B cell (primary cell): ENCODE measurements at regions not wholly inside any gene's neighbourhood (a gene's known extent, or its start where the extent isn't known, plus 50 kb on each side); places are given as distances from the start of the nearest gene placed in this dataset.

ENCODE experiments used
- ATAC-seq: fragments of 200-7000 bp; cut with Tn5 transposase; one replicate; pipeline ENCODE4 v1.10.0; 2021; ENCODE audit warnings: low read depth, mild to moderate bottlenecking, moderate number of reproducible peaks, moderate library complexity
- CTCF ChIA-PET: fragments of 350-600 bp; sonication (Branson Sonifier 250); formaldehyde crosslinking; loops from one replicate; lab custom pipeline; 2021; ENCODE audit warnings: antibody characterized with exemption, inconsistent platforms; lab: Charles Lee
- POLR2A ChIA-PET: fragments of 350-600 bp; sonication (Branson Sonifier 250); formaldehyde crosslinking; loops from one replicate; lab custom pipeline; 2021; ENCODE audit warnings: antibody characterized with exemption; lab: Charles Lee
- DNase-seq: peaks from one replicate; pipeline ENCODE4 v3.0.0; 2013
- H2AFZ ChIP-seq: 2 replicates; pipeline ENCODE4 v1.6.1; 2012; ENCODE audit warnings: mild to moderate bottlenecking, low read depth, low read length; ENCODE audit not compliant: insufficient read depth, poor library complexity, severe bottlenecking
- H3K27ac ChIP-seq, 2 donors: 1 replicate in 1 of 2; 2 replicates in 1 of 2; pipeline ENCODE4 v1.5.1; 2012 to 2013; ENCODE audit warnings: low read length in 2 of 2, mild to moderate bottlenecking in 2 of 2, moderate library complexity in 1 of 2
- H3K27me3 ChIP-seq, 4 experiments: fragments of 200-600 bp in 1 of 4; sonication (generic) in 1 of 4; replicated peaks in 1 of 4; 1 replicate in 2 of 4; 2 replicates in 2 of 4; pipeline versions ENCODE4 v1.6.1 to v1.7.0; 2013 to 2016; ENCODE audit warnings: low read length in 3 of 4, mild to moderate bottlenecking in 2 of 4, mixed read lengths in 1 of 4, moderate library complexity in 1 of 4; ENCODE audit not compliant: insufficient read depth in 4 of 4, control insufficient read depth in 3 of 4; ENCODE audit errors: control extremely low read depth in 1 of 4
- H3K36me3 ChIP-seq, 2 experiments: replicated peaks in 1 of 2; 1 replicate in 1 of 2; 2 replicates in 1 of 2; pipeline versions ENCODE4 v1.6.1 to v1.7.1; 2013; ENCODE audit warnings: low read length in 1 of 2; ENCODE audit not compliant: insufficient read depth in 2 of 2, control insufficient read depth in 1 of 2; ENCODE audit errors: control extremely low read depth in 1 of 2, extremely low read depth in 1 of 2
- H3K4me1 ChIP-seq, 2 donors: fragments of 200-600 bp in 1 of 2; sonication (generic) in 1 of 2; 1 replicate in 1 of 2; 2 replicates in 1 of 2; pipeline versions ENCODE4 v1.5.1 to v1.6.1; 2013 to 2017; ENCODE audit warnings: low read length in 2 of 2; ENCODE audit not compliant: control insufficient read depth in 2 of 2, insufficient read depth in 2 of 2
- H3K4me2 ChIP-seq: replicated peaks from 2 replicates; pipeline ENCODE3; 2012; ENCODE audit warnings: mild to moderate bottlenecking, low read depth, low read length; ENCODE audit not compliant: poor library complexity, severe bottlenecking
- H3K4me3 ChIP-seq, 5 experiments: fragments of 200-600 bp in 1 of 5; sonication (generic) in 1 of 5; 1 replicate in 3 of 5; 2 replicates in 2 of 5; pipeline versions ENCODE4 v1.5.1 to v1.7.0; 2011 to 2016; ENCODE audit warnings: low read length in 4 of 5, mild to moderate bottlenecking in 4 of 5, low read depth in 2 of 5, control low read depth in 1 of 5, moderate library complexity in 1 of 5; ENCODE audit not compliant: insufficient read depth in 1 of 5; ENCODE audit errors: control extremely low read depth in 1 of 5, extremely low read depth in 1 of 5
- H3K79me2 ChIP-seq: fragments of 200-600 bp; sonication (generic); one replicate; pipeline ENCODE4 v1.6.0; 2016; ENCODE audit warnings: low read length; ENCODE audit not compliant: control insufficient read depth, insufficient read depth
- H3K9ac ChIP-seq: fragments of 200-600 bp; sonication (generic); 2 replicates; pipeline ENCODE4 v1.6.1; 2017; ENCODE audit warnings: mild to moderate bottlenecking, low read length, moderate library complexity
- H3K9me3 ChIP-seq, 3 donors: one replicate each; pipeline versions ENCODE4 v1.6.1 to v1.7.1; 2013; ENCODE audit warnings: low read length in 2 of 3; ENCODE audit not compliant: control insufficient read depth in 2 of 3, insufficient read depth in 1 of 3; ENCODE audit errors: control extremely low read depth in 1 of 3
- H4K20me1 ChIP-seq: 2 replicates; pipeline ENCODE4 v1.6.0; 2012; ENCODE audit warnings: mild to moderate bottlenecking, low read length; ENCODE audit not compliant: insufficient read depth, control insufficient read depth, poor library complexity, severe bottlenecking
- H3K27ac Mint-ChIP-seq: one replicate; pipeline ENCODE4 v1.8.0; 2021; ENCODE audit warnings: mixed read lengths
- H3K27me3 Mint-ChIP-seq: one replicate; pipeline ENCODE4 v1.8.0; 2021; ENCODE audit warnings: mixed read lengths
- H3K4me1 Mint-ChIP-seq: one replicate; pipeline ENCODE4 v1.8.0; 2021; ENCODE audit warnings: mixed read lengths
- H3K4me3 Mint-ChIP-seq: one replicate; pipeline ENCODE4 v1.8.0; 2021; ENCODE audit warnings: mixed read lengths
- H3K9me3 Mint-ChIP-seq: one replicate; pipeline ENCODE4 v1.8.0; 2022; ENCODE audit warnings: mixed read lengths; ENCODE audit not compliant: insufficient read depth
- EZH2 ChIP-seq: IDR thresholded peaks from 2 replicates; pipeline ENCODE4 v1.6.1; 2012; ENCODE audit warnings: borderline replicate concordance, low read depth, mild to moderate bottlenecking, moderate library complexity, low read length; ENCODE audit not compliant: insufficient read depth, poor library complexity, severe bottlenecking
- WGBS: methylation state at CpG from one replicate; pipeline ENCODE4 v1.1.5; 2013; ENCODE audit warnings: missing lambda C conversion rate; ENCODE audit not compliant: insufficient coverage; 5-methylcytosine and 5-hydroxymethylcytosine counted together
- intact Hi-C: fragments of 100-400 bp; cut with micrococcal nuclease; formaldehyde crosslinking; loops from one replicate; pipeline ENCODE4 v1.10.0; 2022
- TF ChIP-seq, protein P1 (sequence below): fragments of 200-600 bp; IDR thresholded peaks from one replicate; pipeline ENCODE4 v1.8.0; 2022; ENCODE audit warnings: antibody characterized with exemption, mild to moderate bottlenecking

DNA sequence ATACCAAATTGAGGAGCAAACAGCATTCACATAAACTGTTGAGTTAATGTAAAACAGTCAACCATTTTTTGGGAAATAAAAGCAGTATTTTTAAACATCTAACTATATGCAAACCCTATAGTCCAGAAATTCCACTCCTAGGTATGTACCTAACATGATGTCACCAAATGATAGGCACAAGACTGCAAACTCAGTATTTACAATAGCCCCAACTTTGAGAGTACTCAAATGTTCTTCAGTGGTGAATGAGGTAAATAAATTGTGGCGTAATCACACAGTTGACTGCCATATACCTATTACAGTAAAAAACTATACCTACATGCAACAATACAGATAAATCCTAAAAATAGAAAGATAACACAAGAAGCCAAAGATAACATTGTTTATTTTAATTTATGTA, 1243.8 kb upstream of the ADGRL3 start:
- Histone ChIP-seq H3K9me3 (no peaks in the 10 kb centered on the region), H3K79me2 (no peaks in the 10 kb centered on the region), H2AFZ (no peak overlapping the region), H4K20me1 (no peaks in the 10 kb centered on the region), H3K27ac (no peak overlapping the region), H3K9ac (no peak overlapping the region), H3K27me3 (no peaks in the 10 kb centered on the region), H3K4me1 (no peaks in the 10 kb centered on the region), H3K4me3 (no peak overlapping the region), H3K4me2 (no peak overlapping the region), H3K36me3 (no peaks in the 10 kb centered on the region)
- ATAC-seq, result no peak
- no peak overlapping the region for H3K27ac Mint-ChIP-seq
- POLR2A ChIA-PET, result no interaction called here
- H3K27me3 Mint-ChIP-seq, result no peaks in the 10 kb centered on the region
- CTCF ChIA-PET, result no interaction called here
- TF ChIP-seq, protein P1, sequence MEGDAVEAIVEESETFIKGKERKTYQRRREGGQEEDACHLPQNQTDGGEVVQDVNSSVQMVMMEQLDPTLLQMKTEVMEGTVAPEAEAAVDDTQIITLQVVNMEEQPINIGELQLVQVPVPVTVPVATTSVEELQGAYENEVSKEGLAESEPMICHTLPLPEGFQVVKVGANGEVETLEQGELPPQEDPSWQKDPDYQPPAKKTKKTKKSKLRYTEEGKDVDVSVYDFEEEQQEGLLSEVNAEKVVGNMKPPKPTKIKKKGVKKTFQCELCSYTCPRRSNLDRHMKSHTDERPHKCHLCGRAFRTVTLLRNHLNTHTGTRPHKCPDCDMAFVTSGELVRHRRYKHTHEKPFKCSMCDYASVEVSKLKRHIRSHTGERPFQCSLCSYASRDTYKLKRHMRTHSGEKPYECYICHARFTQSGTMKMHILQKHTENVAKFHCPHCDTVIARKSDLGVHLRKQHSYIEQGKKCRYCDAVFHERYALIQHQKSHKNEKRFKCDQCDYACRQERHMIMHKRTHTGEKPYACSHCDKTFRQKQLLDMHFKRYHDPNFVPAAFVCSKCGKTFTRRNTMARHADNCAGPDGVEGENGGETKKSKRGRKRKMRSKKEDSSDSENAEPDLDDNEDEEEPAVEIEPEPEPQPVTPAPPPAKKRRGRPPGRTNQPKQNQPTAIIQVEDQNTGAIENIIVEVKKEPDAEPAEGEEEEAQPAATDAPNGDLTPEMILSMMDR, result no peak
- WGBS, result no CpG with 5 or more reads among the region's 1 CpG
- intact Hi-C loops, result no loop called here
- DNase-seq, result no peak
- no peak overlapping the region for H3K4me3 Mint-ChIP-seq
- no peaks in the 10 kb centered on the region for H3K4me1 Mint-ChIP-seq
- H3K9me3 Mint-ChIP-seq, result no peaks in the 10 kb centered on the region

DNA sequence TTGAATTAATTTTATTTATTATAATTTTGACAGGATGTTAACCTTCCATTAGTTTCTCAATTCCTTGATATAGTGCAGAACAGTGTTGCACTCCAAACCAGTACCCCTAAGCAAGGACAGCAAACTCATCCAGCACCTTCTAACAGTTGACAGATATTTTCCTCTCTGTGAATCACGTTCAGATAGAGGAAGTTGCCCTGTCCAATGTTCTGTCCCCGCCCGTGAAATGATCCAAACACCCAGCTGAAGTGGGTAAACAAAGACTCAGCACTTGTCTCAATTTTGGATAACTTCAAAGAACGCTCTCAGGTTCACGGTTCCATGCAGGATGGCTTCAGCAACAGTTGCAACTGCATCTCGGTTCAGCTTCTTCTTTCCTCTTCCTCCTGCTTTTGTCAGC, 1240.0 kb upstream of the ADGRL3 start:
- intact Hi-C loops, result no loop called here
- Histone ChIP-seq H3K9me3 (no peaks in the 10 kb centered on the region), H3K27ac (no peak overlapping the region), H3K9ac (no peak overlapping the region), H3K27me3 (no peaks in the 10 kb centered on the region), H3K4me2 (no peak overlapping the region), H3K36me3 (no peaks in the 10 kb centered on the region), H3K4me3 (no peak overlapping the region), H3K79me2 (no peaks in the 10 kb centered on the region), H4K20me1 (no peaks in the 10 kb centered on the region), H3K4me1 (no peaks in the 10 kb centered on the region), H2AFZ (no peak overlapping the region)
- TF ChIP-seq EZH2, result no peak
- TF ChIP-seq, protein P1, result no peak
- ChIA-PET CTCF (no interaction called here), POLR2A (no interaction called here)
- H3K27me3 Mint-ChIP-seq, result no peaks in the 10 kb centered on the region
- DNase-seq (no peak), ATAC-seq (no peak)
- no peaks in the 10 kb centered on the region for H3K9me3 Mint-ChIP-seq
- no peak overlapping the region for H3K4me3 Mint-ChIP-seq
- no peak overlapping the region for H3K27ac Mint-ChIP-seq
- WGBS, result 78% methylated on average over 6 of the region's 6 CpGs
- no peaks in the 10 kb centered on the region for H3K4me1 Mint-ChIP-seq
